H1 (cell line): ENCODE measurements at regions not wholly inside any gene's neighbourhood (a gene's known extent, or its start where the extent isn't known, plus 50 kb on each side); places are given as distances from the start of the nearest gene placed in this dataset.

ENCODE experiments used
- CTCF ChIA-PET: fragments of 300-600 bp; sonication (Branson Sonifier 250); formaldehyde crosslinking; loops from one replicate; lab custom pipeline; 2021; ENCODE audit not compliant: partially characterized antibody; lab: Charles Lee
- POLR2A ChIA-PET: fragments of 300-600 bp; sonication (Branson Sonifier 250); formaldehyde crosslinking; loops from one replicate; lab custom pipeline; 2021; ENCODE audit warnings: inconsistent platforms; ENCODE audit not compliant: partially characterized antibody; lab: Charles Lee
- DNase-seq, 2 experiments: peaks; one replicate each; pipeline versions ENCODE4 v3.0.0 to v3.0.0-alpha.2; 2010 to 2022; ENCODE audit warnings: low spot score in 2 of 2, low read depth in 1 of 2, mixed read lengths in 1 of 2
- FAIRE-seq: peaks from 2 replicates; lab custom pipeline; 2011; peaks lifted over from hg19 to GRCh38; lab: Jason Lieb, UNC
- H2AFZ ChIP-seq: 2 replicates; pipeline ENCODE4 v1.8.1; 2012; ENCODE audit warnings: low read length, inconsistent platforms
- H2AK5ac ChIP-seq: 2 replicates; pipeline ENCODE4 v1.6.1; 2013; ENCODE audit warnings: low read depth, low read length
- H2BK120ac ChIP-seq: replicated peaks from 2 replicates; pipeline ENCODE3; 2013; ENCODE audit warnings: low read depth, low read length, inconsistent platforms
- H2BK12ac ChIP-seq: 2 replicates; pipeline ENCODE4 v1.6.1; 2013; ENCODE audit warnings: low read depth, low read length
- H2BK15ac ChIP-seq: 2 replicates; pipeline ENCODE4 v1.6.1; 2013; ENCODE audit warnings: low read length
- H2BK20ac ChIP-seq: 2 replicates; pipeline ENCODE4 v1.6.1; 2013; ENCODE audit warnings: low read length
- H2BK5ac ChIP-seq: 2 replicates; pipeline ENCODE4 v1.6.1; 2013; ENCODE audit warnings: low read depth, low read length
- H3K14ac ChIP-seq: 2 replicates; pipeline ENCODE4 v1.6.1; 2013; ENCODE audit warnings: inconsistent platforms; ENCODE audit not compliant: insufficient read length
- H3K18ac ChIP-seq: 2 replicates; pipeline ENCODE4 v1.6.1; 2013; ENCODE audit warnings: low read length; ENCODE audit errors: extremely low read depth
- H3K23ac ChIP-seq: 2 replicates; pipeline ENCODE4 v1.6.1; 2013; ENCODE audit warnings: inconsistent platforms; ENCODE audit not compliant: insufficient read length
- H3K23me2 ChIP-seq: 2 replicates; pipeline ENCODE4 v1.6.1; 2013; ENCODE audit warnings: low read depth, low read length
- H3K27ac ChIP-seq: 2 replicates; pipeline ENCODE4 v1.6.1; 2011; ENCODE audit warnings: low read depth, low read length, inconsistent platforms
- H3K27me3 ChIP-seq, 4 experiments: replicated peaks in 1 of 4; 1 replicate in 1 of 4; 2 replicates in 3 of 4; pipeline versions ENCODE4 v1.6.1 to v1.8.1; 2011 to 2013; ENCODE audit warnings: low read length in 3 of 4, mild to moderate bottlenecking in 3 of 4, inconsistent platforms in 2 of 4, mixed read lengths in 2 of 4, moderate library complexity in 1 of 4; ENCODE audit not compliant: control insufficient read depth in 3 of 4, insufficient read depth in 3 of 4; ENCODE audit errors: extremely low read depth in 1 of 4
- H3K36me3 ChIP-seq, 4 experiments: 2 replicates each; pipeline versions ENCODE4 v1.6.1 to v1.8.1; 2011 to 2013; ENCODE audit warnings: mild to moderate bottlenecking in 4 of 4, low read length in 3 of 4, moderate library complexity in 2 of 4, control low read depth in 1 of 4, inconsistent platforms in 1 of 4; ENCODE audit not compliant: insufficient read depth in 4 of 4, control insufficient read depth in 2 of 4
- H3K4ac ChIP-seq: replicated peaks from 2 replicates; pipeline ENCODE3; 2013; ENCODE audit warnings: low read length, low read depth, mixed read lengths, inconsistent platforms; ENCODE audit not compliant: insufficient read length
- H3K4me1 ChIP-seq, 4 experiments: replicated peaks in 1 of 4; 1 replicate in 1 of 4; 2 replicates in 3 of 4; pipeline versions ENCODE4 v1.6.1 to v1.8.1; 2011 to 2013; ENCODE audit warnings: low read length in 3 of 4, inconsistent platforms in 2 of 4, mixed read lengths in 1 of 4; ENCODE audit not compliant: insufficient read depth in 4 of 4, control insufficient read depth in 3 of 4
- H3K4me2 ChIP-seq, 2 experiments: 2 replicates each; pipeline versions ENCODE4 v1.6.1 to v1.8.1; 2011 to 2013; ENCODE audit warnings: low read depth in 2 of 2, low read length in 2 of 2, control low read depth in 1 of 2, inconsistent platforms in 1 of 2, mild to moderate bottlenecking in 1 of 2; ENCODE audit not compliant: insufficient read depth in 1 of 2
- H3K4me3 ChIP-seq, 4 experiments: fragments of 200-600, 300-600 bp in 1 of 4; sonication (generic), shearing (Covaris generic), sonication (Bioruptor Twin) in 1 of 4; 2 replicates each; pipeline versions ENCODE4 v1.5.1 to v1.8.1; 2011 to 2016; ENCODE audit warnings: low read length in 4 of 4, low read depth in 3 of 4, control low read depth in 2 of 4, inconsistent platforms in 2 of 4, mild to moderate bottlenecking in 2 of 4, mixed read lengths in 1 of 4, moderate library complexity in 1 of 4; ENCODE audit not compliant: insufficient read depth in 2 of 4; ENCODE audit errors: extremely low read depth in 1 of 4
- H3K56ac ChIP-seq: replicated peaks from 2 replicates; pipeline ENCODE3; 2013; ENCODE audit warnings: low read depth, mild to moderate bottlenecking, mixed read lengths, low read length, inconsistent platforms; ENCODE audit not compliant: insufficient read length
- H3K79me1 ChIP-seq: 2 replicates; pipeline ENCODE4 v1.6.1; 2013; ENCODE audit warnings: low read depth, low read length, control low read depth
- H3K79me2 ChIP-seq, 2 experiments: 2 replicates each; pipeline versions ENCODE4 v1.6.1 to v1.8.1; 2012 to 2013; ENCODE audit warnings: low read length in 2 of 2, mild to moderate bottlenecking in 2 of 2, inconsistent platforms in 1 of 2; ENCODE audit not compliant: insufficient read depth in 2 of 2, control insufficient read depth in 1 of 2
- H3K9ac ChIP-seq, 4 experiments: replicated peaks in 1 of 4; 1 replicate in 1 of 4; 2 replicates in 3 of 4; pipeline versions ENCODE4 v1.6.1 to v1.8.1; 2011 to 2013; ENCODE audit warnings: low read depth in 3 of 4, low read length in 3 of 4, control low read depth in 2 of 4, mild to moderate bottlenecking in 2 of 4, moderate library complexity in 2 of 4, inconsistent platforms in 1 of 4; ENCODE audit errors: extremely low read depth in 1 of 4
- H3K9me3 ChIP-seq, 2 experiments: 2 replicates each; pipeline versions ENCODE4 v1.6.1 to v1.8.1; 2012 to 2013; ENCODE audit warnings: mild to moderate bottlenecking in 2 of 2, moderate library complexity in 2 of 2, control low read depth in 1 of 2, inconsistent platforms in 1 of 2, low read depth in 1 of 2, low read length in 1 of 2, mixed read lengths in 1 of 2; ENCODE audit not compliant: insufficient read depth in 2 of 2
- H4K20me1 ChIP-seq, 2 experiments: replicated peaks in 1 of 2; 2 replicates each; pipeline versions ENCODE3 to v1.8.1; 2011 to 2013; ENCODE audit warnings: inconsistent platforms in 2 of 2, low read length in 2 of 2, mild to moderate bottlenecking in 1 of 2; ENCODE audit not compliant: insufficient read depth in 2 of 2, control insufficient read depth in 1 of 2
- H4K5ac ChIP-seq: 2 replicates; pipeline ENCODE4 v1.6.1; 2013; ENCODE audit warnings: low read length, low read depth, mixed read lengths, inconsistent platforms; ENCODE audit not compliant: insufficient read length
- H4K8ac ChIP-seq: 2 replicates; pipeline ENCODE4 v1.8.0; 2013; ENCODE audit warnings: mild to moderate bottlenecking, moderate library complexity, low read length, inconsistent platforms; ENCODE audit not compliant: insufficient read depth; ENCODE audit errors: extremely low read depth
- H4K91ac ChIP-seq: replicated peaks from 2 replicates; pipeline ENCODE3; 2013; ENCODE audit warnings: low read length, mixed read lengths, inconsistent platforms; ENCODE audit not compliant: insufficient read length
- CHD2 ChIP-seq: IDR thresholded peaks from 2 replicates; pipeline ENCODE4 v1.6.1; 2012; ENCODE audit warnings: low read length, improper control_type of control experiment
- CTBP2 ChIP-seq: IDR thresholded peaks from 2 replicates; pipeline ENCODE4 v1.7.0; 2011; ENCODE audit warnings: borderline replicate concordance, mild to moderate bottlenecking, moderate library complexity, mixed read lengths, low read length; ENCODE audit not compliant: insufficient read depth, insufficient read length
- RAD21 ChIP-seq, 2 experiments: IDR thresholded peaks in 1 of 2; conservative IDR thresholded peaks in 1 of 2; 2 replicates each; pipeline ENCODE4 v1.6.1; 2011; ENCODE audit warnings: low read depth in 2 of 2, low read length in 2 of 2, improper control_type of control experiment in 1 of 2, inconsistent platforms in 1 of 2, mild to moderate bottlenecking in 1 of 2, moderate library complexity in 1 of 2
- SP2 ChIP-seq: IDR thresholded peaks from 2 replicates; pipeline ENCODE4 v1.6.1; 2012; ENCODE audit warnings: mild to moderate bottlenecking, low read length, inconsistent platforms
- YY1 ChIP-seq: IDR thresholded peaks from 2 replicates; pipeline ENCODE4 v1.6.1; 2011; ENCODE audit warnings: low read depth, mild to moderate bottlenecking, low read length
- WGBS, 2 experiments: shearing (Covaris generic) in 1 of 2; methylation state at CpG; one replicate each; pipeline versions ENCODE4 v1.1.6 to v1.1.7; 2013 to 2015; ENCODE audit warnings: low lambda C conversion rate in 2 of 2, mixed read lengths in 2 of 2, inconsistent platforms in 1 of 2, low coverage in 1 of 2, missing lambda C conversion rate in 1 of 2; ENCODE audit not compliant: insufficient replicate concordance in 2 of 2, insufficient coverage in 1 of 2, insufficient read length in 1 of 2; ENCODE audit errors: extremely low coverage in 1 of 2, missing lambda C conversion rate in 1 of 2; 5-methylcytosine and 5-hydroxymethylcytosine counted together
- TF ChIP-seq, protein P1 (sequence below): IDR thresholded peaks from 2 replicates; pipeline ENCODE4 v1.6.1; 2012; ENCODE audit warnings: inconsistent platforms

DNA sequence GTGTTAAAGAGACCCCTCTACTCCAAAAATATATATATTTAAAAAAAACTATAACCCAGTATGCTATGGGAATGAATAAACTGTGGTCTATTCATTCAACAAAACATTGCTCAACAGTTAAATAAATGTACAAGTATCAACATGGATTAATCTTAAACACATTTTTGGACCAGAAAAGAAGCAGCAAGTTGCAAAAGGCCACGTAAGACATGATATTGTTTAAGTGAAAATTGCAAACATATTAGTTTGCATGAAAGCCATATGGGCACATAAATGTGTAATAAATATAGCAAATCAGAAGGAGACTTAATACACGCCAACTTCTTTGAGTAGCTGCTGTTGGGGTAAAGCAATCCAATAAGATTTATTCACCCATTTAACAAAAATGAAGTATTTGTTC lies 321.5 kb downstream of the FBXO15 start:
- H3K27ac ChIP-seq: no peak overlapping the region
- no peaks in the 10 kb centered on the region for H3K79me1 ChIP-seq
- H2BK5ac ChIP-seq: no peak overlapping the region
- no peaks in the 10 kb centered on the region for H3K23me2 ChIP-seq
- H3K9ac ChIP-seq: no peak overlapping the region
- H3K9me3 ChIP-seq: no peaks in the 10 kb centered on the region
- no peak overlapping the region for H3K23ac ChIP-seq
- no peak overlapping the region for H2AFZ ChIP-seq
- no peaks in the 10 kb centered on the region for H4K20me1 ChIP-seq
- no peak for DNase-seq
- H3K14ac ChIP-seq: no peak overlapping the region
- TF ChIP-seq SP2 (no peak), RAD21 (IDR thresholded peaks at IDR 0.05 in 1 of 2, conservative IDR thresholded peaks at IDR 0.05 in 1 of 2; ENCODE audit: low read depth in 2 of 2, low read length in 2 of 2) (no peak), CHD2 (no peak), YY1 (no peak), CTBP2 (no peak)
- TF ChIP-seq, protein P1, sequence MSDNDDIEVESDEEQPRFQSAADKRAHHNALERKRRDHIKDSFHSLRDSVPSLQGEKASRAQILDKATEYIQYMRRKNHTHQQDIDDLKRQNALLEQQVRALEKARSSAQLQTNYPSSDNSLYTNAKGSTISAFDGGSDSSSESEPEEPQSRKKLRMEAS: no peak
- no peak overlapping the region for H3K4me3 ChIP-seq
- H3K4me1 ChIP-seq: peaks cover 0 to 6% (median 0%) of the 10 kb centered on the region in 4 experiments; a peak in 1 of 7 replicates
- no peak overlapping the region for H2BK20ac ChIP-seq
- H3K36me3 ChIP-seq: no peaks in the 10 kb centered on the region
- no peak overlapping the region for H2BK15ac ChIP-seq
- ChIA-PET CTCF (interaction anchor here (0.9 kb wide), 1 partner anchor 16 kb away, joined by 5 read pairs; no protein-coding TSS in a partner anchor), POLR2A (no interaction called here)
- no peak overlapping the region for H2BK12ac ChIP-seq
- no peak overlapping the region for H4K91ac ChIP-seq
- WGBS, 2 experiments: 94% methylated on average over 2 of the region's 2 CpGs; no CpG with 5 or more reads in 1 of the 2 experiments
- no peak overlapping the region for H3K4me2 ChIP-seq
- no peak overlapping the region for H2AK5ac ChIP-seq
- no peak overlapping the region for H2BK120ac ChIP-seq
- no peak overlapping the region for H3K56ac ChIP-seq
- H3K27me3 ChIP-seq: no peaks in the 10 kb centered on the region
- FAIRE-seq: no peak
- no peak overlapping the region for H4K8ac ChIP-seq
- H3K4ac ChIP-seq: no peak overlapping the region
- no peaks in the 10 kb centered on the region for H3K79me2 ChIP-seq
- H3K18ac ChIP-seq: no peak overlapping the region
- no peak overlapping the region for H4K5ac ChIP-seq
